Gastrocnemius medialis (tissue), 4 donors: ENCODE measurements at regions not wholly inside any gene's neighbourhood (a gene's known extent, or its start where the extent isn't known, plus 50 kb on each side); places are given as distances from the start of the nearest gene placed in this dataset.

Experiments
- POLR2A ChIP-seq, 2 donors: fragments of 450-650 bp; IDR thresholded peaks; one replicate each; pipeline ENCODE4 v1.6.1; 2017; ENCODE audit warnings: antibody characterized with exemption in 2 of 2, mild to moderate bottlenecking in 2 of 2, moderate library complexity in 2 of 2
- TF ChIP-seq, protein P1 (sequence below), 5 experiments: fragments of 450-650 bp in 3 of 5; fragments of 200-600 bp in 2 of 5; sonication (generic) in 2 of 5; IDR thresholded peaks in 4 of 5; conservative IDR thresholded peaks in 1 of 5; 1 replicate in 4 of 5; 2 replicates in 1 of 5; pipeline ENCODE4 v1.5.1; 2016 to 2019; ENCODE audit warnings: antibody characterized with exemption in 5 of 5, mild to moderate bottlenecking in 3 of 5, moderate library complexity in 3 of 5

DNA sequence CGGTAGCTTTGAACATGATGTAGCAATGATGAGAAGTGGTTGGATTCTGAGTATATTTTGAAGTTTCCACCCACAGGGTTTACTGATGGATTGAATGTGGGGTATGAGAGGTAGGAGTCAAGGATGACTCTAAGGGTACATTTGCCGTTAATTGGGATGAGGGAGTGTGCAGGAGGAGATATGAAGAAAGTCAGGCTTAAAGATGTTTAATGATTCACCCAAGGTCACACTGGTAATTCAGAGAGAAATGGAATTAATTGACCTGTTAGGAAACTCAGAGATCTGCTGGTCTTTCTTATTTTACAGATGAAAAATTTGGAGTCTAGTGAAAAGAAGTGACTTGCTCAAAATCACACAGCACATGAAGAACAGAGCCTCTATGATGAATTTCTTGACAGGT is 390.7 kb downstream of the GBA3 start:
- TF ChIP-seq, protein P1, sequence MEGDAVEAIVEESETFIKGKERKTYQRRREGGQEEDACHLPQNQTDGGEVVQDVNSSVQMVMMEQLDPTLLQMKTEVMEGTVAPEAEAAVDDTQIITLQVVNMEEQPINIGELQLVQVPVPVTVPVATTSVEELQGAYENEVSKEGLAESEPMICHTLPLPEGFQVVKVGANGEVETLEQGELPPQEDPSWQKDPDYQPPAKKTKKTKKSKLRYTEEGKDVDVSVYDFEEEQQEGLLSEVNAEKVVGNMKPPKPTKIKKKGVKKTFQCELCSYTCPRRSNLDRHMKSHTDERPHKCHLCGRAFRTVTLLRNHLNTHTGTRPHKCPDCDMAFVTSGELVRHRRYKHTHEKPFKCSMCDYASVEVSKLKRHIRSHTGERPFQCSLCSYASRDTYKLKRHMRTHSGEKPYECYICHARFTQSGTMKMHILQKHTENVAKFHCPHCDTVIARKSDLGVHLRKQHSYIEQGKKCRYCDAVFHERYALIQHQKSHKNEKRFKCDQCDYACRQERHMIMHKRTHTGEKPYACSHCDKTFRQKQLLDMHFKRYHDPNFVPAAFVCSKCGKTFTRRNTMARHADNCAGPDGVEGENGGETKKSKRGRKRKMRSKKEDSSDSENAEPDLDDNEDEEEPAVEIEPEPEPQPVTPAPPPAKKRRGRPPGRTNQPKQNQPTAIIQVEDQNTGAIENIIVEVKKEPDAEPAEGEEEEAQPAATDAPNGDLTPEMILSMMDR (IDR thresholded peaks at IDR 0.05 in 4 of 5, conservative IDR thresholded peaks at IDR 0.05 in 1 of 5): no peak
- no peak for TF ChIP-seq POLR2A (IDR thresholded peaks at IDR 0.05)
